Smooth muscle cell (in vitro differentiated cells): ENCODE measurements at regions not wholly inside any gene's neighbourhood (a gene's known extent, or its start where the extent isn't known, plus 50 kb on each side); places are given as distances from the start of the nearest gene placed in this dataset.

ENCODE experiments used
- DNase-seq: peaks from one replicate; lab custom pipeline; 2025; ENCODE audit not compliant: unreplicated experiment; lab: John Stamatoyannopoulos, UW
- H2AFZ ChIP-seq: fragments of 200-600 bp; sonication (generic); 2 replicates; pipeline ENCODE4 v1.6.0; 2016; ENCODE audit warnings: antibody characterized with exemption, low read depth, mild to moderate bottlenecking
- H3F3A ChIP-seq: fragments of 200-600 bp; sonication (generic); 2 replicates; pipeline ENCODE4 v1.6.0; 2017; ENCODE audit warnings: antibody characterized with exemption, low read depth
- H3K27ac ChIP-seq: fragments of 200-600 bp; sonication (generic); 2 replicates; pipeline ENCODE4 v1.5.1; 2016; ENCODE audit warnings: low read depth, mild to moderate bottlenecking
- H3K27me3 ChIP-seq: fragments of 200-600 bp; sonication (generic); 2 replicates; pipeline ENCODE4 v1.6.1; 2016; ENCODE audit warnings: low read depth, mild to moderate bottlenecking
- H3K36me3 ChIP-seq: fragments of 200-600 bp; sonication (generic); 2 replicates; pipeline ENCODE4 v1.5.1; 2016; ENCODE audit warnings: low read depth
- H3K4me1 ChIP-seq: fragments of 200-600 bp; sonication (generic); 2 replicates; pipeline ENCODE4 v1.5.1; 2016; ENCODE audit warnings: low read depth
- H3K4me2 ChIP-seq: fragments of 200-600 bp; sonication (generic); 2 replicates; pipeline ENCODE4 v1.6.0; 2016; ENCODE audit warnings: mild to moderate bottlenecking
- H3K4me3 ChIP-seq: fragments of 200-600 bp; sonication (generic); 2 replicates; pipeline ENCODE4 v1.5.1; 2016; ENCODE audit warnings: mild to moderate bottlenecking
- H3K79me2 ChIP-seq: fragments of 200-600 bp; sonication (generic); 2 replicates; pipeline ENCODE4 v1.6.0; 2016; ENCODE audit warnings: low read depth, mild to moderate bottlenecking
- H3K9ac ChIP-seq: fragments of 200-600 bp; sonication (generic); 2 replicates; pipeline ENCODE4 v1.6.0; 2016; ENCODE audit warnings: low read depth
- H3K9me3 ChIP-seq: fragments of 200-600 bp; sonication (generic); replicated peaks from 2 replicates; pipeline ENCODE4 v1.5.1; 2016; ENCODE audit warnings: low read depth
- H4K20me1 ChIP-seq: fragments of 200-600 bp; sonication (generic); 2 replicates; pipeline ENCODE4 v1.6.0; 2016; ENCODE audit warnings: low read depth
- CTCF ChIP-seq: fragments of 200-600 bp; sonication (generic); IDR thresholded peaks from 2 replicates; pipeline ENCODE4 v1.5.1; 2017; ENCODE audit warnings: borderline replicate concordance, mild to moderate bottlenecking, antibody characterized with exemption; ENCODE audit not compliant: insufficient read depth, poor library complexity, severe bottlenecking
- WGBS: methylation state at CpG from one replicate; pipeline ENCODE4 v1.1.7; 2016; ENCODE audit warnings: low lambda C conversion rate; 5-methylcytosine and 5-hydroxymethylcytosine counted together

- Histone ChIP-seq H3K79me2 (no peaks in the 10 kb centered on the region), H3K4me1 (no peaks in the 10 kb centered on the region), H3K9me3 (no peaks in the 10 kb centered on the region), H3K36me3 (no peaks in the 10 kb centered on the region), H3F3A (no peaks in the 10 kb centered on the region), H4K20me1 (no peaks in the 10 kb centered on the region), H3K9ac (no peak overlapping the region), H3K27ac (no peak overlapping the region), H2AFZ (no peak overlapping the region), H3K4me2 (no peak overlapping the region), H3K27me3 (no peaks in the 10 kb centered on the region), H3K4me3 (no peak overlapping the region)
- WGBS: 93% methylated on average over 3 of the region's 3 CpGs
- TF ChIP-seq CTCF: no peak
- no peak for DNase-seq
Observed at GRCh38 chr13:34276764-34277163, 458.8 kb downstream of the RFC3 start.

GRCh38 chr13:34277936-34278335 lies 460.0 kb downstream of the RFC3 start:
- no peaks in the 10 kb centered on the region for H3K4me1 ChIP-seq
- TF ChIP-seq CTCF: no peak
- H3K27ac ChIP-seq: no peak overlapping the region
- H3K4me3 ChIP-seq: no peak overlapping the region
- H3K79me2 ChIP-seq: no peaks in the 10 kb centered on the region
- H3K27me3 ChIP-seq: no peaks in the 10 kb centered on the region
- H3K4me2 ChIP-seq: no peak overlapping the region
- no peaks in the 10 kb centered on the region for H3K9me3 ChIP-seq
- H3F3A ChIP-seq: no peaks in the 10 kb centered on the region
- peak overlapping the region; percentile 9 for H2AFZ ChIP-seq
- WGBS: 40% methylated on average over 4 of the region's 4 CpGs
- no peak for DNase-seq
- no peaks in the 10 kb centered on the region for H4K20me1 ChIP-seq
- no peaks in the 10 kb centered on the region for H3K36me3 ChIP-seq
- no peak overlapping the region for H3K9ac ChIP-seq

- no peak overlapping the region for H3K4me2 ChIP-seq
- no peak for DNase-seq
- H3K9ac ChIP-seq: no peak overlapping the region
- H2AFZ ChIP-seq: no peak overlapping the region
- no peaks in the 10 kb centered on the region for H3K27me3 ChIP-seq
- no peaks in the 10 kb centered on the region for H3F3A ChIP-seq
- H3K9me3 ChIP-seq: peaks cover 2% of the 10 kb centered on the region
- 91% methylated on average over 2 of the region's 2 CpGs for WGBS
- H3K36me3 ChIP-seq: peaks cover under 1% of the 10 kb centered on the region
- H3K4me3 ChIP-seq: no peak overlapping the region
- H4K20me1 ChIP-seq: no peaks in the 10 kb centered on the region
- no peak overlapping the region for H3K27ac ChIP-seq
- no peaks in the 10 kb centered on the region for H3K79me2 ChIP-seq
- no peaks in the 10 kb centered on the region for H3K4me1 ChIP-seq
- TF ChIP-seq CTCF: no peak
Observed at GRCh38 chr13:34278780-34279179, 460.8 kb downstream of the RFC3 start.

GRCh38 chr13:34290661-34291060 lies 472.7 kb downstream of the RFC3 start:
- Histone ChIP-seq H3K4me1 (no peaks in the 10 kb centered on the region), H2AFZ (no peak overlapping the region), H3K4me2 (no peak overlapping the region), H3K27ac (no peak overlapping the region), H3K9ac (no peak overlapping the region), H3K4me3 (no peak overlapping the region), H3F3A (no peaks in the 10 kb centered on the region), H3K9me3 (no peaks in the 10 kb centered on the region), H3K27me3 (no peaks in the 10 kb centered on the region), H3K79me2 (no peaks in the 10 kb centered on the region), H3K36me3 (no peaks in the 10 kb centered on the region), H4K20me1 (no peaks in the 10 kb centered on the region)
- DNase-seq: no peak
- no peak for TF ChIP-seq CTCF
